Omental fat pad (tissue), 3 donors: ENCODE measurements at regions not wholly inside any gene's neighbourhood (a gene's known extent, or its start where the extent isn't known, plus 50 kb on each side); places are given as distances from the start of the nearest gene placed in this dataset.

Experiments used
- ATAC-seq: fragments of 150-250 bp; one replicate; pipeline ENCODE4 v1.9.1; 2016; ENCODE audit warnings: mild to moderate bottlenecking, moderate library complexity; ENCODE audit not compliant: low FRiP score
- DNase-seq: peaks from one replicate; pipeline ENCODE4 v3.0.0-alpha.2; 2019; ENCODE audit warnings: low spot score
- TF ChIP-seq, protein P1 (sequence below), 3 donors: fragments of 450-650 bp; IDR thresholded peaks; one replicate each; pipeline ENCODE4 v1.5.1; 2016 to 2017; ENCODE audit warnings: antibody characterized with exemption in 3 of 3, mild to moderate bottlenecking in 3 of 3, moderate library complexity in 2 of 3

DNA sequence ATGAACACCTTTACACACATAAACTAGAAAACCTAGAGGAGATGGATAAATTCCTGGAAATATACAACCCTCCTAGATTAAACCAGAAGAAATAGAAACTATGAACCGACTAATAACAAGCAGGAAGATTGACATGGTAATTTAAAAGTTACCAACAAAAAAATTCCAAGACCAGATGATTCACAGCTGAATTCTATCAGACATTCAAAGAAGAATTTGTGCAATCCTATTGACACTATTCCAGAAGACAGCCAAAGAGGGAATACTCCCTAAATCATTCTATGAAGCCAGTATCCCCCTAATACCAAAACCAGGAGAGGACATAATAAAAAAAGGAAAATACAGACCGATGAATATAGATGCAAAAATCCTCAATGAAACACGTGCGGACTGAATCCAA is 102.6 kb upstream of the KRR1 start:
- TF ChIP-seq, protein P1, sequence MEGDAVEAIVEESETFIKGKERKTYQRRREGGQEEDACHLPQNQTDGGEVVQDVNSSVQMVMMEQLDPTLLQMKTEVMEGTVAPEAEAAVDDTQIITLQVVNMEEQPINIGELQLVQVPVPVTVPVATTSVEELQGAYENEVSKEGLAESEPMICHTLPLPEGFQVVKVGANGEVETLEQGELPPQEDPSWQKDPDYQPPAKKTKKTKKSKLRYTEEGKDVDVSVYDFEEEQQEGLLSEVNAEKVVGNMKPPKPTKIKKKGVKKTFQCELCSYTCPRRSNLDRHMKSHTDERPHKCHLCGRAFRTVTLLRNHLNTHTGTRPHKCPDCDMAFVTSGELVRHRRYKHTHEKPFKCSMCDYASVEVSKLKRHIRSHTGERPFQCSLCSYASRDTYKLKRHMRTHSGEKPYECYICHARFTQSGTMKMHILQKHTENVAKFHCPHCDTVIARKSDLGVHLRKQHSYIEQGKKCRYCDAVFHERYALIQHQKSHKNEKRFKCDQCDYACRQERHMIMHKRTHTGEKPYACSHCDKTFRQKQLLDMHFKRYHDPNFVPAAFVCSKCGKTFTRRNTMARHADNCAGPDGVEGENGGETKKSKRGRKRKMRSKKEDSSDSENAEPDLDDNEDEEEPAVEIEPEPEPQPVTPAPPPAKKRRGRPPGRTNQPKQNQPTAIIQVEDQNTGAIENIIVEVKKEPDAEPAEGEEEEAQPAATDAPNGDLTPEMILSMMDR (IDR thresholded peaks at IDR 0.05), result no peak
- DNase-seq (no peak), ATAC-seq (no peak)

DNA sequence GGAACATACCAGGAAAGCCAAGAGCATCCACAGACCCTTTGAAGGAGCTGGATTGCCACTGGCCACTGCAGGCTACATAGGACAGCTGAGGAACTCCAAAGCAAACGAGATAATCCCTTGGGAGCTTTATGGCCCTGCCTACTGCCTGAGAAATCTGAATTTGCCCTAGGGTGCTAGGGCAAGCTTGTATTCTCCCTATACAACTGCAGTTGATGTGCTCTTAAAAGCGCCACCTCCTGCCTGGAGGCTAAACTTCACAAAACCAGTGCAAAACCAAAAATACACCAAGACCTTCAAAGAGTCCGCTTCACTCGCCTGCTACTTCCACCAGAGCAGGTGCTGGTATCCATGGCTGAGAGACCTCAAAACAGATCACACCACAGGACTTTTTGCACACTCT is 99.6 kb upstream of the KRR1 start:
- ATAC-seq (no peak), DNase-seq (no peak)
- TF ChIP-seq, protein P1 (IDR thresholded peaks at IDR 0.05), result no peak

DNA sequence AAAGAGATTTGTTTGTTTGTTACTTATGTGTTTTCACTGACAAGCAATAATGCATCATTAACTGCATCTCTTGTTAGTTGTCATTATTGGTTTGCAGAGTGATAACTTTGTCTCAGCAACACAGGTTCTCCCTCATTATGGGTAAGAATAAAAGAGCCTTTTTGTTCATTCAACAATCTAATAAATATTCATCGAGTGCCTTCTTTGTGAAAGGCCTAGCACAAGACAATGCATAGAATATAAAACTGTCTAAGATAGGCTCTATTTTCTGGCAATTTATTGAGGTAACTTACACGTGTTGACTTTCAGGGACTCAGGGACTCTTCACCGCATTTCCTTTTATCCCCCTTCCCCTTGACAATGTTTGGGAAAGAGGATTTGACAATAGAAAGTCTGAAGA is 95.5 kb upstream of the KRR1 start:
- DNase-seq (no peak), ATAC-seq (no peak)
- TF ChIP-seq, protein P1 (IDR thresholded peaks at IDR 0.05), result no peak

DNA sequence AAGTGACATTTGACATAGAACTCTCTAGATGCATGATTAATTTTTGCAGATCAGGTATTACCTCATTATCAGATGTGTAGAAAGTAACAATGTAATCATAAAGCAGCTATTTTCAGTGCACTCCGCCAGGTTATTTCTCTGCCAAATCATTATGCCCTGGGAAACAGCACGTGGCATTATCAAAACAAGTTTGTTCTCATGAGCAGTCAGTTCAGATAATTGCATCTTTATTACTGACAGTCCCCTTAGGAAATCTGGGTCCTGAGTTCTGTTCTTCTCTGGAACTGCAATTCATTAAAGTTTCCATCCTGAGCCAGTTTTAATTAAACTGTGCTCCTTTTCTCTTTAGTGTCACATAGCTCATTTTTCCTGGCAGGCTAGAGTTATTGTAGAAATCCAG is 94.7 kb upstream of the KRR1 start:
- ATAC-seq (no peak), DNase-seq (no peak)
- TF ChIP-seq, protein P1 (IDR thresholded peaks at IDR 0.05), result no peak

DNA sequence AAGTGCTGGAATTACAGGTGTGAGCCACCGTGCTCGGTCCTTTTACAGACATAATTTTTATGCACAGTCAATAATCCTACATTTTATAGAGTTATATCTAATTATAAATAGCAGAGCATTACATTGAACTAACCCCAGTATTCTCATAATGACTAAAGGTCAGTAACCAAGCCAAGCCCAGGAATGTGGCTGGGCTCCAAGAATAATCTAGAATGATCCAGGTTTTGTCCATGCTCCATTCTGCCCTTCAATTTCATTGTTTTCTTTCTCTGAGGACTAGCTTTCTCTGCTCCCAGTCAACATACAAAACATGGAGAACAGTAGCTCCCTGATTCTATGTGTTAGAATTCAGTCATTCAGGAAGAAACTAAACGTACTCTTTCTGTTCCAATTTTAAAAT is 92.1 kb upstream of the KRR1 start:
- TF ChIP-seq, protein P1 (IDR thresholded peaks at IDR 0.05), result no peak
- no peak for ATAC-seq
- no peak for DNase-seq

DNA sequence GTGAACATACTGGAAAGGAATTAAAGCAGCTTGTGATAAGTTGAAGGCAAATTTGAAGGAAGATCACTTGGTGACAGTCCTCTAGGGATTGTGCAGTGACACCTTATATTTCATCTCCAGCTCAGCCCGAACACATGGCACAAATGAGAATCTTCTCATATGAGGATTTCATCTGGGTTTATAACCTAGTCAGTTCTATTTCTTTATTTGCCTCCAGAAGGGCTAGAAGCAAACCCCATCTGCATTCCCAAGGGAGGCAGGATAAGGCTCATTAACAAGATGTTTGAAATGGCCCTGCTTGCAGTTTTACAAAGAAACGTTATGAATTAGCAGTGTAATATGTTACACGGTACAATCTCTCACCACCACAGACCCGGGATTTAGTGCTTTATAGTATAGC is 90.7 kb upstream of the KRR1 start:
- DNase-seq (no peak), ATAC-seq (no peak)
- TF ChIP-seq, protein P1 (IDR thresholded peaks at IDR 0.05), result no peak

DNA sequence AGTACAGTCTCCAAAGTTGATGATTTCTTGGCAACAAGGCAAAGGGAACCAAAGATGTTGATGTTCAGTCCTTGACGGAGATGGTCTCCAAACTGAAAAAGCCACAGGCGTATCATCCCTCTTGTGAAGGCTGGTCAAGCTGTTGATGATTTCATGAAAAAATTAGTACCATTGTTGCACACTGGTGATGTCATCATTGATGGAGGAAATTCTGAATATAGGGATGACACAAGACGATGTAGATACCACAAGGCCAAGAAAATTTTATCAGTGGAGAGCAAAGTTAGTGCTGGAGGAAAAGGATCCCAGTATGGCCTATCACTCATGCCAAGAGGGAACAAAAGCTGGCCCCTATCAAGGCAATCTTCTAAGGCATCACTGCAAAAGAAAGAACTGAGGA is 88.7 kb upstream of the KRR1 start:
- TF ChIP-seq, protein P1 (IDR thresholded peaks at IDR 0.05), result no peak
- no peak for ATAC-seq
- DNase-seq, result no peak
